HEK293T (cell line): ENCODE measurements at regions not wholly inside any gene's neighbourhood (a gene's known extent, or its start where the extent isn't known, plus 50 kb on each side); places are given as distances from the start of the nearest gene placed in this dataset.

Source experiments
- BHLHE40 ChIP-seq: fragments of 450-650 bp; IDR thresholded peaks from 2 replicates; pipeline ENCODE4 v1.6.1; 2016; ENCODE audit warnings: mild to moderate bottlenecking, moderate library complexity, borderline replicate concordance
- FOXA1 ChIP-seq: fragments of 450-650 bp; IDR thresholded peaks from 2 replicates; pipeline ENCODE4 v1.6.1; 2016; ENCODE audit warnings: mild to moderate bottlenecking
- NFRKB ChIP-seq: fragments of 450-650 bp; IDR thresholded peaks from 2 replicates; pipeline ENCODE4 v1.6.1; 2016; ENCODE audit warnings: mild to moderate bottlenecking, moderate library complexity
- SP1 ChIP-seq: fragments of 450-650 bp; IDR thresholded peaks from 2 replicates; pipeline ENCODE4 v1.6.1; 2017
- TARDBP ChIP-seq: fragments of 450-650 bp; IDR thresholded peaks from 2 replicates; pipeline ENCODE4 v1.6.1; 2016

GRCh38 chr4:22196551-22196950, 248.0 kb upstream of the KCNIP4 start:
- TF ChIP-seq NFRKB: no peak
- TF ChIP-seq TARDBP: no peak
- TF ChIP-seq BHLHE40: no peak
- TF ChIP-seq FOXA1: no peak
- TF ChIP-seq SP1: no peak
